GM12878 (cell line): ENCODE measurements at regions not wholly inside any gene's neighbourhood (a gene's known extent, or its start where the extent isn't known, plus 50 kb on each side); places are given as distances from the start of the nearest gene placed in this dataset.

Source experiments
- ATF7 ChIP-seq: fragments of 450-650 bp; IDR thresholded peaks from 2 replicates; pipeline ENCODE4 v1.6.1; 2016; ENCODE audit warnings: low read depth, mild to moderate bottlenecking
- CBX3 ChIP-seq: fragments of 200-600 bp; sonication (generic); IDR thresholded peaks from 2 replicates; pipeline ENCODE4 v1.6.1; 2016; ENCODE audit warnings: low read depth, borderline replicate concordance
- CEBPB ChIP-seq, 2 experiments: fragments of 150-350 bp in 1 of 2; IDR thresholded peaks; 2 replicates each; pipeline ENCODE4 v1.6.1; 2012 to 2014; ENCODE audit warnings: low read depth in 2 of 2, low read length in 2 of 2, borderline replicate concordance in 1 of 2, inconsistent platforms in 1 of 2
- CREB1 ChIP-seq: IDR thresholded peaks from 2 replicates; pipeline ENCODE4 v1.6.1; 2012; ENCODE audit warnings: low read depth, mild to moderate bottlenecking, inconsistent platforms
- CTCF ChIP-seq, 3 experiments: IDR thresholded peaks in 2 of 3; conservative IDR thresholded peaks in 1 of 3; 2 replicates each; pipeline ENCODE4 v1.5.1; 2011; ENCODE audit warnings: low read depth in 3 of 3, low read length in 3 of 3, mild to moderate bottlenecking in 3 of 3, control low read depth in 2 of 3, moderate library complexity in 2 of 3, inconsistent platforms in 1 of 3, mixed read lengths in 1 of 3; ENCODE audit not compliant: control insufficient read depth in 2 of 3, insufficient read depth in 1 of 3; ENCODE audit errors: extremely low read depth in 1 of 3
- EP300 ChIP-seq, 2 experiments: fragments of 150-350 bp in 1 of 2; IDR thresholded peaks; 2 replicates each; pipeline ENCODE4 v1.6.1; 2011 to 2012; ENCODE audit warnings: low read depth in 2 of 2, low read length in 2 of 2, borderline replicate concordance in 1 of 2, improper control_type of control experiment in 1 of 2, inconsistent platforms in 1 of 2; ENCODE audit not compliant: control insufficient read depth in 1 of 2
- ESRRA ChIP-seq: IDR thresholded peaks from 2 replicates; pipeline ENCODE4 v1.6.1; 2012; ENCODE audit warnings: mild to moderate bottlenecking, low read length, improper control_type of control experiment
- HDAC2 ChIP-seq: fragments of 200-600 bp; sonication (generic); IDR thresholded peaks from 2 replicates; pipeline ENCODE4 v1.6.1; 2017
- HSF1 ChIP-seq: fragments of 150-350 bp; IDR thresholded peaks from 2 replicates; pipeline ENCODE4 v1.6.1; 2014; ENCODE audit warnings: mild to moderate bottlenecking, low read depth, low read length
- MTA2 ChIP-seq: fragments of 450-650 bp; IDR thresholded peaks from 2 replicates; pipeline ENCODE4 v1.6.1; 2016; ENCODE audit warnings: low read depth, mild to moderate bottlenecking, moderate library complexity
- NKRF ChIP-seq: fragments of 450-650 bp; conservative IDR thresholded peaks from 2 replicates; pipeline ENCODE4 v1.6.1; 2017; ENCODE audit warnings: mild to moderate bottlenecking, moderate library complexity
- NR2C1 ChIP-seq: fragments of 450-650 bp; IDR thresholded peaks from 2 replicates; pipeline ENCODE4 v1.6.1; 2017; ENCODE audit warnings: antibody characterized with exemption, mild to moderate bottlenecking, moderate library complexity
- NR2F1 ChIP-seq: fragments of 450-650 bp; conservative IDR thresholded peaks from 2 replicates; pipeline ENCODE4 v1.6.1; 2017; ENCODE audit warnings: mild to moderate bottlenecking
- POLR2AphosphoS5 ChIP-seq: IDR thresholded peaks from 2 replicates; pipeline ENCODE4 v1.6.1; 2011; ENCODE audit warnings: mild to moderate bottlenecking, low read length, inconsistent platforms
- RB1 ChIP-seq: fragments of 450-650 bp; formaldehyde crosslinking; IDR thresholded peaks from 2 replicates; pipeline ENCODE4 v1.6.1; 2017; ENCODE audit warnings: mild to moderate bottlenecking, borderline replicate concordance
- RBBP5 ChIP-seq: fragments of 200-600 bp; sonication (generic); conservative IDR thresholded peaks from 2 replicates; pipeline ENCODE4 v1.6.1; 2016
- SMAD1 ChIP-seq: fragments of 450-650 bp; IDR thresholded peaks from 2 replicates; pipeline ENCODE4 v1.6.1; 2018; ENCODE audit warnings: mild to moderate bottlenecking, low read depth; ENCODE audit not compliant: partially characterized antibody
- SPI1 ChIP-seq: IDR thresholded peaks from 2 replicates; pipeline ENCODE4 v1.6.1; 2011; ENCODE audit warnings: low read depth, mild to moderate bottlenecking, low read length, moderate library complexity, borderline replicate concordance; ENCODE audit not compliant: insufficient read depth
- SREBF1 ChIP-seq: IDR thresholded peaks from 2 replicates; pipeline ENCODE4 v1.6.1; 2012; ENCODE audit warnings: mild to moderate bottlenecking, low read length
- SREBF2 ChIP-seq: IDR thresholded peaks from 2 replicates; pipeline ENCODE4 v1.6.1; 2012; ENCODE audit warnings: mild to moderate bottlenecking, low read length
- TARDBP ChIP-seq: IDR thresholded peaks from 2 replicates; pipeline ENCODE4 v1.6.1; 2016; ENCODE audit warnings: borderline replicate concordance
- TBL1XR1 ChIP-seq: IDR thresholded peaks from 2 replicates; pipeline ENCODE4 v1.6.1; 2012; ENCODE audit warnings: low read depth, low read length, improper control_type of control experiment
- TCF7 ChIP-seq: IDR thresholded peaks from 2 replicates; pipeline ENCODE4 v1.6.1; 2014; ENCODE audit warnings: antibody characterized with exemption, borderline replicate concordance
- ZNF24 ChIP-seq: fragments of 450-650 bp; IDR thresholded peaks from 2 replicates; pipeline ENCODE4 v1.6.1; 2017; ENCODE audit warnings: antibody characterized with exemption, mild to moderate bottlenecking
- ZNF384 ChIP-seq: IDR thresholded peaks from 2 replicates; pipeline ENCODE4 v1.6.1; 2012; ENCODE audit warnings: low read depth, mild to moderate bottlenecking, low read length, improper control_type of control experiment, borderline replicate concordance
- ZNF622 ChIP-seq: fragments of 450-650 bp; IDR thresholded peaks from 2 replicates; pipeline ENCODE4 v1.6.1; 2017; ENCODE audit warnings: mild to moderate bottlenecking, inconsistent platforms
- ZSCAN29 ChIP-seq: fragments of 450-650 bp; IDR thresholded peaks from 2 replicates; pipeline ENCODE4 v1.6.1; 2017; ENCODE audit warnings: mild to moderate bottlenecking, moderate library complexity

- TF ChIP-seq HSF1 (no peak), SREBF2 (no peak), RB1 (no peak), CREB1 (no peak), EP300 (IDR thresholded peaks at IDR 0.05; ENCODE audit: borderline replicate concordance in 1 of 2, control insufficient read depth in 1 of 2, low read depth in 2 of 2, low read length in 2 of 2) (peak in 1 of 2 experiments; percentile 70; a peak in 1 of 4 replicates), SPI1 (no peak), ESRRA (no peak), ZSCAN29 (no peak), CBX3 (no peak), NR2C1 (no peak), ZNF24 (peak; percentile 56; the same call in 1 of the 2 replicates), TARDBP (no peak), CEBPB (IDR thresholded peaks at IDR 0.05; ENCODE audit: borderline replicate concordance in 1 of 2, low read depth in 2 of 2, low read length in 2 of 2) (0 out of 4 replicates have a peak, but pooled peaks of 1 of the 2 experiments have one; percentile 77), NKRF (no peak), TBL1XR1 (no peak), HDAC2 (no peak), ZNF622 (no peak), ZNF384 (no peak), CTCF (IDR thresholded peaks at IDR 0.05 in 2 of 3, conservative IDR thresholded peaks at IDR 0.05 in 1 of 3; ENCODE audit: control insufficient read depth in 2 of 3, extremely low read depth in 1 of 3, insufficient read depth in 1 of 3, low read depth in 3 of 3, low read length in 3 of 3) (no peak), SREBF1 (no peak), POLR2AphosphoS5 (no peak), ATF7 (no peak), RBBP5 (no peak), NR2F1 (peak; percentile 51; the same call in 1 of the 2 replicates), SMAD1 (no peak), MTA2 (peak; percentile 51), TCF7 (peak; percentile 68; the same call in 1 of the 2 replicates)
These were observed 95.8 kb upstream of the ANKRD55 start (continued) for GRCh38 chr5:56328753-56329560.
